Astrocyte of the spinal cord (primary cell): ENCODE measurements at regions not wholly inside any gene's neighbourhood (a gene's known extent, or its start where the extent isn't known, plus 50 kb on each side); places are given as distances from the start of the nearest gene placed in this dataset.

Experiments
- DNase-seq: peaks from one replicate; pipeline ENCODE4 v3.0.0; 2011; ENCODE audit warnings: low read depth, low spot score
- H3K4me3 ChIP-seq: 2 replicates; pipeline ENCODE4 v1.5.1; 2011; ENCODE audit warnings: low read depth, mild to moderate bottlenecking, low read length, moderate library complexity
- CTCF ChIP-seq: IDR thresholded peaks from 2 replicates; pipeline ENCODE4 v1.5.1; 2012; ENCODE audit warnings: low read depth, mild to moderate bottlenecking, low read length, inconsistent platforms
- in situ Hi-C: cut with HindIII; loops from 2 replicates; pipeline ENCODE4 v1.10.0; 2017; ENCODE audit warnings: low sequenced_read_pairs

- H3K4me3 ChIP-seq, result no peak overlapping the region
- DNase-seq, result no peak
- TF ChIP-seq CTCF, result no peak
- in situ Hi-C loops, result no loop called here
Measured at GRCh38 chr12:123067654-123068053, 83.2 kb downstream of the PITPNM2 start.

DNA sequence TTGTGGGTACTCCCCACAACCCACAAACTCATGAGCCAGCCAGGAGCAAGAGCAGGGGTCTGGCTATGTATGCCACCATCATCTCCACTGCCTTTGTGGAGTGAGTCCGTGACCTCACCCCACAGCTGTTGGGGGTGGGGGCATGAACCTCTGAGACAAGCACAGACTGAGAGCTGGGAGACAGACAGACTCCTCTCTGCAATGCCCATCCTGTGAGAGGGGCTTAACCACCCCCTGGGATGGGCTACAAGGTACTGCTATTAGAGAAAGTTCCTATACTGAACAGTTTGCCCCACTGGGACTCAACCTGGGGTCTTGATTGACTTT lies 84.5 kb downstream of the PITPNM2 start:
- no peak overlapping the region for H3K4me3 ChIP-seq
- DNase-seq, result no peak
- in situ Hi-C loops, result no loop called here
- TF ChIP-seq CTCF, result no peak

GRCh38 chr12:123065676-123066383 lies 85.1 kb downstream of the PITPNM2 start:
- no peak overlapping the region for H3K4me3 ChIP-seq
- TF ChIP-seq CTCF, result no peak
- DNase-seq, result no peak
- in situ Hi-C loops, result no loop called here

GRCh38 chr12:123064885-123065619 lies 84.6 kb downstream of the ARL6IP4 start:
- no peak for DNase-seq
- TF ChIP-seq CTCF, result no peak
- H3K4me3 ChIP-seq, result no peak overlapping the region
- in situ Hi-C loops, result no loop called here

GRCh38 chr12:123064366-123064765 lies 83.9 kb downstream of the ARL6IP4 start:
- no peak for DNase-seq
- no peak for TF ChIP-seq CTCF
- H3K4me3 ChIP-seq, result no peak overlapping the region
- in situ Hi-C loops, result no loop called here

- no peak for DNase-seq
- peak; percentile 48 for TF ChIP-seq CTCF
- no peak overlapping the region for H3K4me3 ChIP-seq
- in situ Hi-C loops, result no loop called here
Measured at GRCh38 chr12:123063535-123063934, 83.1 kb downstream of the ARL6IP4 start.
